DND-41 (cell line): ENCODE measurements at regions not wholly inside any gene's neighbourhood (a gene's known extent, or its start where the extent isn't known, plus 50 kb on each side); places are given as distances from the start of the nearest gene placed in this dataset.

Experiments
- ATAC-seq: fragments of 200-7000 bp; cut with Tn5 transposase; 3 replicates; pipeline ENCODE4 v1.9.1; 2021; ENCODE audit warnings: low read depth; ENCODE audit not compliant: insufficient read depth
- DNase-seq: peaks from one replicate; pipeline ENCODE4 v3.0.0-alpha.2; 2020
- H2AFZ ChIP-seq: 2 replicates; pipeline ENCODE4 v1.6.0; 2012; ENCODE audit warnings: low read depth, low read length
- H3K27ac ChIP-seq: 2 replicates; pipeline ENCODE4 v1.5.1; 2012; ENCODE audit warnings: low read length, inconsistent platforms
- H3K27me3 ChIP-seq: fragments of 200-600 bp; sonication (generic); 2 replicates; pipeline ENCODE4 v1.6.0; 2012; ENCODE audit warnings: low read length, mild to moderate bottlenecking, inconsistent platforms; ENCODE audit not compliant: insufficient read depth, poor library complexity
- H3K36me3 ChIP-seq: 2 replicates; pipeline ENCODE4 v1.5.1; 2012; ENCODE audit warnings: low read length, inconsistent platforms; ENCODE audit not compliant: insufficient read depth
- H3K4me1 ChIP-seq: 2 replicates; pipeline ENCODE4 v1.5.1; 2012; ENCODE audit warnings: mild to moderate bottlenecking, low read length; ENCODE audit not compliant: insufficient read depth
- H3K4me2 ChIP-seq: 2 replicates; pipeline ENCODE4 v1.6.0; 2012; ENCODE audit warnings: mild to moderate bottlenecking, moderate library complexity, low read length, inconsistent platforms; ENCODE audit not compliant: insufficient read depth
- H3K4me3 ChIP-seq, 2 experiments: fragments of 200-600 bp in 1 of 2; shearing (Covaris generic) in 1 of 2; 2 replicates each; pipeline ENCODE4 v1.5.1; 2012 to 2016; ENCODE audit warnings: inconsistent platforms in 2 of 2, low read length in 2 of 2, mild to moderate bottlenecking in 2 of 2, low read depth in 1 of 2, moderate library complexity in 1 of 2
- H3K79me2 ChIP-seq: 2 replicates; pipeline ENCODE4 v1.6.0; 2012; ENCODE audit warnings: low read length, inconsistent platforms; ENCODE audit not compliant: insufficient read depth
- H3K9ac ChIP-seq: 2 replicates; pipeline ENCODE4 v1.6.0; 2012; ENCODE audit warnings: low read depth, mild to moderate bottlenecking, inconsistent platforms, low read length, moderate library complexity
- H3K9me3 ChIP-seq: 2 replicates; pipeline ENCODE4 v1.5.1; 2012; ENCODE audit warnings: low read length, moderate library complexity, mild to moderate bottlenecking, inconsistent platforms; ENCODE audit not compliant: insufficient read depth, severe bottlenecking
- H4K20me1 ChIP-seq: 2 replicates; pipeline ENCODE4 v1.6.0; 2012; ENCODE audit warnings: low read length; ENCODE audit not compliant: insufficient read depth
- EZH2 ChIP-seq: IDR thresholded peaks from 3 replicates; pipeline ENCODE4 v1.6.1; 2012; ENCODE audit warnings: borderline replicate concordance, low read depth, mild to moderate bottlenecking, moderate library complexity, low read length, inconsistent platforms; ENCODE audit not compliant: severe bottlenecking
- TF ChIP-seq, protein P1 (sequence below): IDR thresholded peaks from 2 replicates; pipeline ENCODE4 v1.5.1; 2012; ENCODE audit warnings: borderline replicate concordance, low read length, moderate library complexity, mild to moderate bottlenecking; ENCODE audit not compliant: poor library complexity, severe bottlenecking; ENCODE audit errors: extremely low read depth

DNA sequence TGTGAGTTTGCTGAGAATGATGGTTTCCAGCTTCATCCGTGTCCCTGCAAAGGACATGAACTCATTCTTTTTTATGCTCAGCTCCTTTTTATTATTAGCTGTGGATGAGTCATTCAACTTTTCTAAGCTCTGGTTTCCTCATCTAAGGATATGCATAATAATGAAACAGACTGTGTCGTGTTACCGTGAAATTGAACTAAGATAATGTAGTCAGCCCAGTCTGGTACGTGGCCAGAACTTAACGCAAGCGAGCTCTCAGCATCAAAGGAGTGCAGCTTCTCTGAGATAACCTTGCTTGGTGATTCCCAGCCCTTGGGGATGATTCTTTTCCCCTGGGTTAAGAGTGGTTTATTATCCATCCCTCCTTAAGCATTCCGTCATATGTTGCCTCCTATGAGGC, 454.3 kb upstream of the EEF2KMT start:
- H3K4me2 ChIP-seq: no peak overlapping the region
- no peaks in the 10 kb centered on the region for H3K79me2 ChIP-seq
- no peak overlapping the region for H3K9ac ChIP-seq
- no peaks in the 10 kb centered on the region for H3K27me3 ChIP-seq
- no peaks in the 10 kb centered on the region for H3K36me3 ChIP-seq
- H4K20me1 ChIP-seq: no peaks in the 10 kb centered on the region
- H2AFZ ChIP-seq: no peak overlapping the region
- DNase-seq (no peak), ATAC-seq (no peak)
- no peak overlapping the region for H3K27ac ChIP-seq
- H3K4me3 ChIP-seq: no peak overlapping the region
- no peaks in the 10 kb centered on the region for H3K4me1 ChIP-seq
- H3K9me3 ChIP-seq: no peaks in the 10 kb centered on the region
- TF ChIP-seq EZH2: no peak
- TF ChIP-seq, protein P1, sequence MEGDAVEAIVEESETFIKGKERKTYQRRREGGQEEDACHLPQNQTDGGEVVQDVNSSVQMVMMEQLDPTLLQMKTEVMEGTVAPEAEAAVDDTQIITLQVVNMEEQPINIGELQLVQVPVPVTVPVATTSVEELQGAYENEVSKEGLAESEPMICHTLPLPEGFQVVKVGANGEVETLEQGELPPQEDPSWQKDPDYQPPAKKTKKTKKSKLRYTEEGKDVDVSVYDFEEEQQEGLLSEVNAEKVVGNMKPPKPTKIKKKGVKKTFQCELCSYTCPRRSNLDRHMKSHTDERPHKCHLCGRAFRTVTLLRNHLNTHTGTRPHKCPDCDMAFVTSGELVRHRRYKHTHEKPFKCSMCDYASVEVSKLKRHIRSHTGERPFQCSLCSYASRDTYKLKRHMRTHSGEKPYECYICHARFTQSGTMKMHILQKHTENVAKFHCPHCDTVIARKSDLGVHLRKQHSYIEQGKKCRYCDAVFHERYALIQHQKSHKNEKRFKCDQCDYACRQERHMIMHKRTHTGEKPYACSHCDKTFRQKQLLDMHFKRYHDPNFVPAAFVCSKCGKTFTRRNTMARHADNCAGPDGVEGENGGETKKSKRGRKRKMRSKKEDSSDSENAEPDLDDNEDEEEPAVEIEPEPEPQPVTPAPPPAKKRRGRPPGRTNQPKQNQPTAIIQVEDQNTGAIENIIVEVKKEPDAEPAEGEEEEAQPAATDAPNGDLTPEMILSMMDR: no peak

DNA sequence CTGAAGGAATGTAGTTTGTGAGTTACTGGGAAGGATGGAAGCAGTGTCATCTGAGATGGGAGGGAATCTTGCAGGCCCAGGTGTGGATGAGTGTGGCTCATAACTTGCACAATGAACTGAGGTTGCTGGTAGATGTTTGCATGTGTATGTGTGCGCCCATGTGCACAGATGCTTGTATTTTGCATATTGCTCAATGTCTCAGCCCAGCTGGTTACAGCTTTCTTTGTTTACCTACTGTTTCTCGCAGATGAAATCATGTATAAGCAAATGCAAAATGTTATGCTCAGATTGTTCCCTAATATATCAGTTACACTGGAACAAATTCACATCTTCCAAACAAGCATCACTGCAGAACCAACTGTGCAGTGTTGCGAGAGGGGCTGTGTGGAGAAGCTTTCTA, 452.2 kb upstream of the EEF2KMT start:
- Histone ChIP-seq H3K9ac (no peak overlapping the region), H3K4me1 (no peaks in the 10 kb centered on the region), H2AFZ (no peak overlapping the region), H4K20me1 (no peaks in the 10 kb centered on the region), H3K36me3 (no peaks in the 10 kb centered on the region), H3K9me3 (no peaks in the 10 kb centered on the region), H3K27me3 (no peaks in the 10 kb centered on the region), H3K4me3 (no peak overlapping the region), H3K79me2 (no peaks in the 10 kb centered on the region), H3K4me2 (no peak overlapping the region), H3K27ac (no peak overlapping the region)
- TF ChIP-seq, protein P1: no peak
- no peak for TF ChIP-seq EZH2
- DNase-seq (no peak), ATAC-seq (no peak)

DNA sequence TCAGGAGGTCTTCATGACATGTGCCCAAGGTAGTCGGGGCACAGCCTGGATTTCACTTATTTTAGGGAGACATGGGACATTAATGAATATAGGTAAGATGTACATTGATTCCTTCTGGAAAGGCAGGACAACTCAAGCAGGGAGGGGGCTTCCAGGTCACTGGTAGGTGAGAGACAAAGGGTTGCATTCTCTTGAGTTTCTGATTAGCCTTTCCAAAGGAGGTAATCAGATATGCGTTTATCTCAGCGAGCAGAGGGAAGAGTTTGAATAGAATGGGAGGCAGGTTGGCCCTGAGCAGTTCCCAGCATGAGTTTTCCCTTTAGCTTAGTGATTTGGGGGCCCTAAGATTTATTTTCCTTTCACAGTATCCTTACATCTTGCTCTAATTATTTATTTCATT, 443.8 kb upstream of the EEF2KMT start:
- no peak for DNase-seq
- H3K9me3 ChIP-seq: no peaks in the 10 kb centered on the region
- TF ChIP-seq, protein P1: no peak
- no peak for TF ChIP-seq EZH2
- H2AFZ ChIP-seq: no peak overlapping the region
- H3K4me2 ChIP-seq: no peak overlapping the region
- no peaks in the 10 kb centered on the region for H3K36me3 ChIP-seq
- no peak overlapping the region for H3K4me3 ChIP-seq
- H3K27me3 ChIP-seq: peaks cover 6% of the 10 kb centered on the region
- H3K79me2 ChIP-seq: no peaks in the 10 kb centered on the region
- H3K9ac ChIP-seq: no peak overlapping the region
- no peak for ATAC-seq
- no peaks in the 10 kb centered on the region for H3K4me1 ChIP-seq
- H4K20me1 ChIP-seq: no peaks in the 10 kb centered on the region
- no peak overlapping the region for H3K27ac ChIP-seq

DNA sequence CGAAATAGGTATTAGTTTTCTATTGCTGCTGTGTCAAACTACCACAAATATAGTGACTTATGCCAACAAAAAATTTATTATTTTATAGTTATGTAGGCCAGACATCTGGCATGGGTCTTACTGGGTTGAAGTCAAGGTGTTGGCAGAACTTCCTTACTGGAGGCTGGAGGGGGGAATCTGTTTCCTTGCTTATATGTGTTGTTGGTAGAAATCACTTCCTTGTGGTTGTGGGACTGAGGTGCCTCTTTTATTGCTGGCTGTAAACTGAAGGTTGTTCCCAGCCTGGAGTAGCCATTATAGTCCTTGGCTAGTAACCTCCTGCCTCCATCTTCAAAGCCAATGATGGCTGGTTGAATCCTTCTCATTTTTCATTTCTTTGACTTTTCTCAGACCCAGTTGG, 439.8 kb upstream of the EEF2KMT start:
- Histone ChIP-seq H3K4me1 (no peaks in the 10 kb centered on the region), H3K36me3 (no peaks in the 10 kb centered on the region), H4K20me1 (no peaks in the 10 kb centered on the region), H3K79me2 (no peaks in the 10 kb centered on the region), H3K27ac (no peak overlapping the region), H3K9ac (no peak overlapping the region), H3K27me3 (peaks cover 6% of the 10 kb centered on the region), H3K9me3 (no peaks in the 10 kb centered on the region), H2AFZ (no peak overlapping the region), H3K4me3 (no peak overlapping the region), H3K4me2 (no peak overlapping the region)
- ATAC-seq (no peak), DNase-seq (no peak)
- TF ChIP-seq EZH2: no peak
- TF ChIP-seq, protein P1: no peak
